ENCODE measurements at regions not wholly inside any gene's neighbourhood (a gene's known extent, or its start where the extent isn't known, plus 50 kb on each side); places are given as distances from the start of the nearest gene placed in this dataset.

DNA sequence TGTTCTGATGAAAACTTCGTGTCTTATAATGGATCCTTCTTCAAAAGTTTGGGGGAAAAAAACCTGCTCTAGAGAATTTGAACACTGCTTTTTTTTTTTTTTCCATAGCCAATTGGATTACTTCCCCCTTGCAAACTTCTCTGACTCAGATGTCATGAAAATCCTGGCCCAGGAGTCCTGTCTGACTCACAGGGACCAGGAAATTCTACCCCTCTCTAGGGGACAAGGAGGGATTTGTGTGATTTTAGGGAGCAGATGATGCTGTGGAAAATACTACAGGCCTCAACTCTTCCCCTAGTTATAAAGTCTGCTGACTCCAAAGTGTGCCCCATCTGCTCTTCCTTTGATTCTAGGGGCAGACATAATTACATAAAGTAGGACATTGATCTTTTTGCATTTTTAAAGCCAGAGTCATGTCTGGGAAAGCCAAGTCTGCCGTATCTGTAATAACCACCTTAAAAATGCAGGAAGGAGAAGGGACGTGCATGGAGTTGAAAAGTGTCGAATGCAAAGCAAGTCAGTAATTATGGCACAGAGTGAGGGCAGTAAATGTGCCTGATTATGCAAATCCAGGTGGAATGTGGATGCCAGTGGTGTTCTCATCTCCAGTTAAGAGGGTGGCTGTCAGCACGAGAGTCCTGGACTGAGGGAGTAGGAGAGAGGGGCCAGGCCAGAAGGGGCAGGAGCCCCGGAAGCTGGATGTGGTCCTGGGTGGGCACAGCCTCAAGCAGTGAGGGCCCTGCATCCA is 144.3 kb upstream of the SULF2 start:
- TF ChIP-seq POLR2A (IDR thresholded peaks at IDR 0.05), result no peak
- TF ChIP-seq, protein P1, sequence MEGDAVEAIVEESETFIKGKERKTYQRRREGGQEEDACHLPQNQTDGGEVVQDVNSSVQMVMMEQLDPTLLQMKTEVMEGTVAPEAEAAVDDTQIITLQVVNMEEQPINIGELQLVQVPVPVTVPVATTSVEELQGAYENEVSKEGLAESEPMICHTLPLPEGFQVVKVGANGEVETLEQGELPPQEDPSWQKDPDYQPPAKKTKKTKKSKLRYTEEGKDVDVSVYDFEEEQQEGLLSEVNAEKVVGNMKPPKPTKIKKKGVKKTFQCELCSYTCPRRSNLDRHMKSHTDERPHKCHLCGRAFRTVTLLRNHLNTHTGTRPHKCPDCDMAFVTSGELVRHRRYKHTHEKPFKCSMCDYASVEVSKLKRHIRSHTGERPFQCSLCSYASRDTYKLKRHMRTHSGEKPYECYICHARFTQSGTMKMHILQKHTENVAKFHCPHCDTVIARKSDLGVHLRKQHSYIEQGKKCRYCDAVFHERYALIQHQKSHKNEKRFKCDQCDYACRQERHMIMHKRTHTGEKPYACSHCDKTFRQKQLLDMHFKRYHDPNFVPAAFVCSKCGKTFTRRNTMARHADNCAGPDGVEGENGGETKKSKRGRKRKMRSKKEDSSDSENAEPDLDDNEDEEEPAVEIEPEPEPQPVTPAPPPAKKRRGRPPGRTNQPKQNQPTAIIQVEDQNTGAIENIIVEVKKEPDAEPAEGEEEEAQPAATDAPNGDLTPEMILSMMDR (IDR thresholded peaks at IDR 0.05), result no peak
- TF ChIP-seq POLR2AphosphoS5 (IDR thresholded peaks at IDR 0.05; ENCODE audit: insufficient read depth in 1 of 2, low read depth in 1 of 2), result peak in 1 of 2 donors; percentile 49
